ENCODE measurements at regions not wholly inside any gene's neighbourhood (a gene's known extent, or its start where the extent isn't known, plus 50 kb on each side); places are given as distances from the start of the nearest gene placed in this dataset.

- Histone ChIP-seq H3K27ac (no peak overlapping the region), H3K9me3 (ENCODE audit: low read depth, low read length) (peaks cover 3% of the 10 kb centered on the region; the same call in 1 of the 2 replicates), H3K9ac (ENCODE audit: insufficient read length) (no peak overlapping the region), H3K36me3 (ENCODE audit: insufficient read depth, low read length) (no peaks in the 10 kb centered on the region), H3K4me3 (no peak overlapping the region)
- TF ChIP-seq FOXP2 (optimal IDR thresholded peaks at IDR 0.05; ENCODE audit: control extremely low read depth, extremely low read length, insufficient read depth) = no peak
- TF ChIP-seq EZH2 (IDR thresholded peaks at IDR 0.05) = no peak
- no peak for TF ChIP-seq POLR2AphosphoS5 (IDR thresholded peaks at IDR 0.05; ENCODE audit: borderline replicate concordance, low read depth, low read length)
- no peak for DNase-seq (ENCODE audit: low read depth, low spot score)
Observed at GRCh38 chr18:10361660-10362059, 92.8 kb upstream of the APCDD1 start.

DNA sequence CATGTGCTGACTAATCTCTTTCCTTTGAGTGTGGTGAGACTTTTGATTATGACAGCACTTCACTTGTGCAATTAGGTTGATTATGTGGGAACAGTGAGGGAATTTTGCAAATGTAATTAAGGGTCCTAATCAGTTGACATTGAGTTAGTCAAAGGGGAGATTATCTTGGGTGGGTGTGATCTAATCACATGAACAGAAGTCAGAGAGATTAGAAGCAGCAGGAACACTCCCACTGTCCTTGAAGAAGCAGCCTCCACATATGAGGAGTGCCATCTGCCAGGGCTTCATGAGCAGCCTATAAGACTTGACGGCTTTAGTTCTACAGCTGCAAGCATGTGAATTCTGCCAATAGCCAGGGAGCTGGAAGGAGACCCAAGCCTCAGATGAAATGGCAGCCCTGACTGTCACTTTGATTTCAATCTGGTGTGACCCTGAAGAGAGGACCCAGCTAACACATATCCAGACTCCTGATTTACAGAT is 89.4 kb upstream of the APCDD1 start:
- Histone ChIP-seq H3K27ac (peak overlapping the region; percentile 39), H3K4me3 (no peak overlapping the region), H3K9ac (ENCODE audit: insufficient read length) (no peak overlapping the region), H3K36me3 (ENCODE audit: insufficient read depth, low read length) (no peaks in the 10 kb centered on the region), H3K9me3 (ENCODE audit: low read depth, low read length) (peaks cover 3% of the 10 kb centered on the region; the same call in 1 of the 2 replicates)
- DNase-seq (ENCODE audit: low read depth, low spot score) = no peak
- no peak for TF ChIP-seq EZH2 (IDR thresholded peaks at IDR 0.05)
- TF ChIP-seq POLR2AphosphoS5 (IDR thresholded peaks at IDR 0.05; ENCODE audit: borderline replicate concordance, low read depth, low read length) = no peak
- no peak for TF ChIP-seq FOXP2 (optimal IDR thresholded peaks at IDR 0.05; ENCODE audit: control extremely low read depth, extremely low read length, insufficient read depth)

DNA sequence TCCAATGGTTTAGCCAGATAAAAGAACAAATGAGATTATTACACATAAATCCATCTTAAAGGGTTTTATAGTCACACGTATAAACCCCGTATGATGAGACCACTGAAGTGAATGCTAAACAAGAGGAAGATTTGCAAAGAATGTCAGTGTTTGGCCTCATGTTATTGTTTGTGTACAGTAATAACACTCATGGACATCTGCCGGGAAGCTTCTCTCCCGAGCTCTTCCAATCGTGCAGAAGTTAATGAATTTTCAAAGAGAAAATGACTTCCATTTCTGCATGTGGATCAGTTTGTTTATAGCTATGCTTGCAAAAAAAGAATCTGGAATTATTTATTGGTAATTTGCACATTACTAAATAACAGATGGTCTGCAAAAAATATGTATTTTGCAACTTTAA is 88.5 kb upstream of the APCDD1 start:
- DNase-seq (ENCODE audit: low read depth, low spot score) = no peak
- H3K36me3 ChIP-seq (ENCODE audit: insufficient read depth, low read length) = no peaks in the 10 kb centered on the region
- H3K4me3 ChIP-seq = no peak overlapping the region
- H3K27ac ChIP-seq = peak overlapping the region; percentile 39
- TF ChIP-seq FOXP2 (optimal IDR thresholded peaks at IDR 0.05; ENCODE audit: control extremely low read depth, extremely low read length, insufficient read depth) (no peak), POLR2AphosphoS5 (IDR thresholded peaks at IDR 0.05; ENCODE audit: borderline replicate concordance, low read depth, low read length) (no peak), EZH2 (IDR thresholded peaks at IDR 0.05) (no peak)
- no peak overlapping the region for H3K9ac ChIP-seq (ENCODE audit: insufficient read length)
- H3K9me3 ChIP-seq (ENCODE audit: low read depth, low read length) = peaks cover 3% of the 10 kb centered on the region; the same call in 1 of the 2 replicates

DNA sequence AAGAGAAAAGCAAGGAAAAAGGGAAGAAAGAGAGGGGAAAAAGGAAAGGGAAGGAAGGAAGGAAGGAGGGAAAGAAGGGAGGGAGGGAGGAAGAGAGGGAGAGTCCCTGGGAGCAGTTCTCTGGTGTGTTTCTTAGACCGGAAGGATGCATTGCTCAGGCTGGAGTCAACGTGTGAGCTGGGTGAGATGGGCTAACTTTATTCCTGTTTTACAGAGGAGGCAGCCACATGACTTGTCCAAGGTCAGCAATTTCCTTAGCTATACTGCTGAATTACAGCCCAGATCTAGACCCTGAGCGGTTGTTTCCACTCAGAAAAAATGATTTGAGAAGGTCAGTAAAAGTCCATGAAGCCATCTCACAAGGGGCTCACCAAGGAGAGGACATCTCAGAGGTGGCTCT is 86.6 kb upstream of the APCDD1 start:
- no peak overlapping the region for H3K27ac ChIP-seq
- no peak for DNase-seq (ENCODE audit: low read depth, low spot score)
- TF ChIP-seq EZH2 (IDR thresholded peaks at IDR 0.05) (no peak), POLR2AphosphoS5 (IDR thresholded peaks at IDR 0.05; ENCODE audit: borderline replicate concordance, low read depth, low read length) (no peak), FOXP2 (optimal IDR thresholded peaks at IDR 0.05; ENCODE audit: control extremely low read depth, extremely low read length, insufficient read depth) (no peak)

GRCh38 chr18:10368456-10369453 is 85.7 kb upstream of the APCDD1 start:
- H3K4me3 ChIP-seq = no peak overlapping the region
- TF ChIP-seq EZH2 (IDR thresholded peaks at IDR 0.05) (no peak), POLR2AphosphoS5 (IDR thresholded peaks at IDR 0.05; ENCODE audit: borderline replicate concordance, low read depth, low read length) (no peak), FOXP2 (optimal IDR thresholded peaks at IDR 0.05; ENCODE audit: control extremely low read depth, extremely low read length, insufficient read depth) (peak; percentile 23)

More for the DNA sequence above, 86.6 kb upstream of the APCDD1 start:
- no peak overlapping the region for H3K9ac ChIP-seq (ENCODE audit: insufficient read length)
- no peak overlapping the region for H3K4me3 ChIP-seq
- no peaks in the 10 kb centered on the region for H3K36me3 ChIP-seq (ENCODE audit: insufficient read depth, low read length)
- peaks cover 3% of the 10 kb centered on the region; the same call in 1 of the 2 replicates for H3K9me3 ChIP-seq (ENCODE audit: low read depth, low read length)

GRCh38 chr18:10370716-10371115 is 83.7 kb upstream of the APCDD1 start:
- DNase-seq (ENCODE audit: low read depth, low spot score) = no peak
- no peak overlapping the region for H3K9ac ChIP-seq (ENCODE audit: insufficient read length)

More at GRCh38 chr18:10368456-10369453, 85.7 kb upstream of the APCDD1 start:
- H3K9me3 ChIP-seq (ENCODE audit: low read depth, low read length) = no peaks in the 10 kb centered on the region
- DNase-seq (ENCODE audit: low read depth, low spot score) = no peak
- H3K9ac ChIP-seq (ENCODE audit: insufficient read length) = no peak overlapping the region
- no peaks in the 10 kb centered on the region for H3K36me3 ChIP-seq (ENCODE audit: insufficient read depth, low read length)
- no peak overlapping the region for H3K27ac ChIP-seq

GRCh38 chr18:10371165-10371564 is 83.3 kb upstream of the APCDD1 start:
- DNase-seq (ENCODE audit: low read depth, low spot score) = no peak
- TF ChIP-seq EZH2 (IDR thresholded peaks at IDR 0.05) (no peak), POLR2AphosphoS5 (IDR thresholded peaks at IDR 0.05; ENCODE audit: borderline replicate concordance, low read depth, low read length) (no peak), FOXP2 (optimal IDR thresholded peaks at IDR 0.05; ENCODE audit: control extremely low read depth, extremely low read length, insufficient read depth) (no peak)
- H3K27ac ChIP-seq = peak overlapping the region; percentile 21; the same call in 1 of the 2 replicates
- H3K9me3 ChIP-seq (ENCODE audit: low read depth, low read length) = no peaks in the 10 kb centered on the region
- no peak overlapping the region for H3K4me3 ChIP-seq
- no peaks in the 10 kb centered on the region for H3K36me3 ChIP-seq (ENCODE audit: insufficient read depth, low read length)
- no peak overlapping the region for H3K9ac ChIP-seq (ENCODE audit: insufficient read length)

More at GRCh38 chr18:10370716-10371115, 83.7 kb upstream of the APCDD1 start:
- Histone ChIP-seq H3K9me3 (ENCODE audit: low read depth, low read length) (no peaks in the 10 kb centered on the region), H3K4me3 (no peak overlapping the region), H3K36me3 (ENCODE audit: insufficient read depth, low read length) (no peaks in the 10 kb centered on the region), H3K27ac (peak overlapping the region; percentile 21; the same call in 1 of the 2 replicates)
- TF ChIP-seq EZH2 (IDR thresholded peaks at IDR 0.05) (no peak), POLR2AphosphoS5 (IDR thresholded peaks at IDR 0.05; ENCODE audit: borderline replicate concordance, low read depth, low read length) (no peak), FOXP2 (optimal IDR thresholded peaks at IDR 0.05; ENCODE audit: control extremely low read depth, extremely low read length, insufficient read depth) (no peak)

DNA sequence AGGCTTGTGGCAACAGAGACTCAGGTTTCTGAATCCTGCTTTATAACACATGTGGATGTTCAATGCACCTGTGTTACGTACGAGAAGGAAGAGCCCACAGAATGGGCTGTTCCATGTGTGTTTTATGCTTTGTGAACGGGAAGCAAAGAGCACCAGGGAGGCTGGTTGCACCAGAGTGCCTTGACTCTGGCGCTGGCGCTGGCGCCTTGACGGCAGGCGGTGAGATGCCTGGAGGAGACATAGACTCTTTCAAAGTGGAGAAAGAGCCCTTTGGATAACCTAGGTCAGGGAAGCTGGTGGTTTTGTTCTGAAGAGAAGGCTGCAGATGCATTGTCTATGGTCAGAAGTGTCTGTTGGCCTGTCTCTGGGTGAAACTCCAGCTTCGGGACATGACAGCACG is 80.2 kb upstream of the APCDD1 start:
- no peak for DNase-seq (ENCODE audit: low read depth, low spot score)
- Histone ChIP-seq H3K36me3 (ENCODE audit: insufficient read depth, low read length) (no peaks in the 10 kb centered on the region), H3K9ac (ENCODE audit: insufficient read length) (peak overlapping the region; percentile 26), H3K4me3 (peak overlapping the region; percentile 68), H3K9me3 (ENCODE audit: low read depth, low read length) (no peaks in the 10 kb centered on the region), H3K27ac (peak overlapping the region; percentile 96)
- no peak for TF ChIP-seq EZH2 (IDR thresholded peaks at IDR 0.05)
